IMR-90 (cell line): ENCODE measurements at regions not wholly inside any gene's neighbourhood (a gene's known extent, or its start where the extent isn't known, plus 50 kb on each side); places are given as distances from the start of the nearest gene placed in this dataset.

Experiments used
- ATAC-seq: fragments of 200-7000 bp; cut with Tn5 transposase; 2 replicates; pipeline ENCODE4 v1.9.1; 2020; ENCODE audit warnings: low read depth, mild to moderate bottlenecking, moderate library complexity
- BruUV-seq: library from RNA; stranded (reverse); fragments of 400-500 nt; replicated peaks from 2 replicates; lab custom pipeline; 2021; lab: Mats Ljungman, UMichigan
- CTCF ChIA-PET: fragments of 300-600 bp; formaldehyde crosslinking; extraction: SDS; loops from one replicate; lab custom pipeline; 2021; ENCODE audit warnings: antibody characterized with exemption; lab: Yijun Ruan, JAX
- POLR2A ChIA-PET: fragments of 300-600 bp; sonication (Branson Sonifier 250); formaldehyde crosslinking; loops from one replicate; lab custom pipeline; 2022; ENCODE audit warnings: antibody characterized with exemption; ENCODE audit not compliant: unreplicated experiment; lab: Charles Lee
- DNase-seq: peaks from one replicate; pipeline ENCODE4 v3.0.0; 2013
- H2AFZ ChIP-seq: replicated peaks from 2 replicates; pipeline ENCODE3; 2013; ENCODE audit warnings: low read length, mild to moderate bottlenecking; ENCODE audit not compliant: poor library complexity
- H2AK5ac ChIP-seq: 2 replicates; pipeline ENCODE4 v1.6.1; 2013; ENCODE audit warnings: low read depth, low read length, inconsistent platforms
- H2AK9ac ChIP-seq: replicated peaks from 2 replicates; pipeline ENCODE3; 2013; ENCODE audit warnings: mild to moderate bottlenecking, low read depth, low read length, moderate library complexity; ENCODE audit not compliant: poor library complexity
- H2BK120ac ChIP-seq: 2 replicates; pipeline ENCODE4 v1.6.1; 2013; ENCODE audit warnings: low read depth, low read length, inconsistent platforms
- H2BK15ac ChIP-seq: 3 replicates; pipeline ENCODE4 v1.6.1; 2013; ENCODE audit warnings: low read depth, low read length, inconsistent platforms
- H2BK20ac ChIP-seq: 2 replicates; pipeline ENCODE4 v1.6.1; 2013; ENCODE audit warnings: low read depth, mild to moderate bottlenecking, inconsistent platforms, low read length, moderate library complexity
- H2BK5ac ChIP-seq: 2 replicates; pipeline ENCODE4 v1.6.1; 2013; ENCODE audit warnings: mild to moderate bottlenecking, low read depth, low read length, inconsistent platforms; ENCODE audit not compliant: poor library complexity, severe bottlenecking
- H3K14ac ChIP-seq: replicated peaks from 2 replicates; pipeline ENCODE4 v1.6.1; 2013; ENCODE audit warnings: low read depth, low read length, inconsistent platforms
- H3K18ac ChIP-seq: 2 replicates; pipeline ENCODE4 v1.6.1; 2013; ENCODE audit warnings: low read depth, low read length, control low read depth
- H3K23ac ChIP-seq: 2 replicates; pipeline ENCODE4 v1.6.1; 2013; ENCODE audit warnings: low read depth, low read length, inconsistent platforms
- H3K27ac ChIP-seq: 2 replicates; pipeline ENCODE4 v1.5.1; 2013; ENCODE audit warnings: mild to moderate bottlenecking, control low read depth, low read length; ENCODE audit not compliant: insufficient read depth
- H3K27me3 ChIP-seq: 2 replicates; pipeline ENCODE4 v1.6.1; 2013; ENCODE audit warnings: low read length; ENCODE audit not compliant: control insufficient read depth, insufficient read depth
- H3K36me3 ChIP-seq: 2 replicates; pipeline ENCODE4 v1.6.1; 2013; ENCODE audit warnings: low read length, mixed read lengths; ENCODE audit not compliant: control insufficient read depth, insufficient read depth
- H3K4ac ChIP-seq: 2 replicates; pipeline ENCODE4 v1.6.1; 2013; ENCODE audit warnings: low read depth, low read length, inconsistent platforms
- H3K4me1 ChIP-seq: 2 replicates; pipeline ENCODE4 v1.6.1; 2013; ENCODE audit warnings: low read length, mixed read lengths; ENCODE audit not compliant: control insufficient read depth, insufficient read depth
- H3K4me2 ChIP-seq: 2 replicates; pipeline ENCODE4 v1.6.1; 2013; ENCODE audit warnings: low read depth, mild to moderate bottlenecking, control low read depth, low read length, moderate library complexity
- H3K4me3 ChIP-seq: 2 replicates; pipeline ENCODE4 v1.5.1; 2013; ENCODE audit warnings: low read depth, mild to moderate bottlenecking, control low read depth, low read length, moderate library complexity; ENCODE audit not compliant: insufficient read depth
- H3K56ac ChIP-seq: 2 replicates; pipeline ENCODE4 v1.6.1; 2013; ENCODE audit warnings: low read length, inconsistent platforms; ENCODE audit not compliant: insufficient read depth; ENCODE audit errors: extremely low read depth
- H3K79me1 ChIP-seq, 2 experiments: 2 replicates each; pipeline ENCODE4 v1.6.1; 2013; ENCODE audit warnings: low read length in 2 of 2, inconsistent platforms in 1 of 2, low read depth in 1 of 2
- H3K9ac ChIP-seq: 2 replicates; pipeline ENCODE4 v1.6.1; 2013; ENCODE audit warnings: low read depth, low read length, control low read depth
- H3K9me1 ChIP-seq: 2 replicates; pipeline ENCODE4 v1.6.1; 2013; ENCODE audit warnings: low read length, inconsistent platforms; ENCODE audit not compliant: insufficient read depth
- H3K9me3 ChIP-seq: 2 replicates; pipeline ENCODE4 v1.6.1; 2013; ENCODE audit warnings: low read length; ENCODE audit not compliant: control insufficient read depth, insufficient read depth
- H4K20me1 ChIP-seq: 2 replicates; pipeline ENCODE4 v1.6.1; 2013; ENCODE audit warnings: low read length, inconsistent platforms; ENCODE audit not compliant: insufficient read depth
- H4K5ac ChIP-seq: 2 replicates; pipeline ENCODE4 v1.6.1; 2013; ENCODE audit warnings: mild to moderate bottlenecking, low read depth, low read length, control low read depth
- H4K8ac ChIP-seq, 2 experiments: 2 replicates each; pipeline ENCODE4 v1.6.1; 2013; ENCODE audit warnings: low read depth in 2 of 2, low read length in 2 of 2, control low read depth in 1 of 2, inconsistent platforms in 1 of 2
- H4K91ac ChIP-seq: 2 replicates; pipeline ENCODE4 v1.6.1; 2013; ENCODE audit warnings: low read depth, low read length, inconsistent platforms; ENCODE audit not compliant: insufficient read depth
- CEBPB ChIP-seq: IDR thresholded peaks from 2 replicates; pipeline ENCODE4 v1.6.1; 2012; ENCODE audit warnings: low read depth, low read length, improper control_type of control experiment
- NFE2L2 ChIP-seq: fragments of 150-350 bp; IDR thresholded peaks from 2 replicates; pipeline ENCODE4 v1.6.1; 2016; ENCODE audit warnings: low read depth, mild to moderate bottlenecking, low read length
- RAD21 ChIP-seq: IDR thresholded peaks from 2 replicates; pipeline ENCODE4 v1.6.1; 2012; ENCODE audit warnings: low read length, improper control_type of control experiment
- RCOR1 ChIP-seq: IDR thresholded peaks from 2 replicates; pipeline ENCODE4 v1.6.1; 2012; ENCODE audit warnings: mild to moderate bottlenecking, low read length, improper control_type of control experiment; ENCODE audit not compliant: insufficient replicate concordance
- WGBS, 2 experiments: methylation state at CpG; one replicate each; pipeline versions ENCODE4 v1.1.5 to v1.1.7; 2013; ENCODE audit warnings: missing lambda C conversion rate in 2 of 2; ENCODE audit not compliant: insufficient read length in 1 of 2; ENCODE audit errors: extremely low coverage in 2 of 2; 5-methylcytosine and 5-hydroxymethylcytosine counted together
- dilution Hi-C: fragments of 300-500 bp; cut with HindIII; formaldehyde crosslinking; loops from one replicate; pipeline ENCODE4 v1.14.3; 2018; ENCODE audit warnings: low sequenced_read_pairs; ENCODE audit not compliant: unreplicated experiment
- in situ Hi-C: fragments of 300-500 bp; cut with MboI; formaldehyde crosslinking; loops from 3 replicates; pipeline ENCODE4 v1.14.3; 2019; ENCODE audit warnings: low sequenced_read_pairs, inconsistent platforms, mixed read lengths
- intact Hi-C: fragments of 100-400 bp; cut with micrococcal nuclease; formaldehyde crosslinking; loops from 2 replicates; pipeline ENCODE4 v1.10.0; 2022
- TF ChIP-seq, protein P1 (sequence below): fragments of 150-350 bp; IDR thresholded peaks from 2 replicates; pipeline ENCODE4 v1.6.1; 2016; ENCODE audit warnings: low read depth, mild to moderate bottlenecking, low read length, moderate library complexity, borderline replicate concordance

DNA sequence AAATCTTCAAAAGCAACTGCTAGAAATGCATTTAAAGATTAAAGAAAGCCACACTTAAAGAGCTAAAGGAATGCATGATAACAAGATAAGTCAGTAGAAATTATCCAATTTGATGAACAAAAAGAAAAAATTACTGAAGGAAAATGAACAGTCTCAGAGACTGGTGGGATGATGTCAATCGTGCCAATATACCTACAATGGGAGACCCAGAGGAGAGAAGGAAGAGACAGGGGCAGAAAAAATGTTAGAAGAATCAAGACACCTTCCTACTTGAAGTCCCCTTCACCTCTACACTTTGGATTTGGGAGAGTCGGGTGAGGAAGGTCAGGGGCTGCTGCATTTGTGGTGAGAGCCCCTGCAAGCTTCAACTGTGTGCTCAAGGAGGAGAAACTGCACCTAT lies 216.3 kb downstream of the BUD13 start:
- Histone ChIP-seq H4K20me1 (no peaks in the 10 kb centered on the region), H3K18ac (no peak overlapping the region), H3K9me3 (no peaks in the 10 kb centered on the region), H2BK5ac (no peak overlapping the region), H3K9ac (no peak overlapping the region), H3K4me1 (no peaks in the 10 kb centered on the region), H3K56ac (no peak overlapping the region), H3K4ac (no peak overlapping the region), H4K8ac (no peak overlapping the region), H3K23ac (no peak overlapping the region), H2AFZ (no peak overlapping the region), H2AK5ac (no peak overlapping the region), H3K9me1 (0 out of 2 replicates have a peak, but pooled peaks cover 3% of the 10 kb centered on the region), H2BK20ac (no peak overlapping the region), H3K27ac (no peak overlapping the region), H4K5ac (no peak overlapping the region), H4K91ac (no peak overlapping the region), H3K14ac (no peak overlapping the region), H3K27me3 (peaks cover 2% of the 10 kb centered on the region; the same call in 1 of the 2 replicates), H2BK15ac (no peak overlapping the region), H2AK9ac (no peak overlapping the region), H3K79me1 (no peaks in the 10 kb centered on the region), H3K36me3 (no peaks in the 10 kb centered on the region), H3K4me2 (no peak overlapping the region), H3K4me3 (no peak overlapping the region), H2BK120ac (no peak overlapping the region)
- ATAC-seq (no peak), DNase-seq (no peak)
- WGBS, 2 experiments: no CpG with 5 or more reads among the region's 2 CpGs
- BruUV-seq: no TSS peak
- intact Hi-C loops: no loop called here
- ChIA-PET POLR2A (no interaction called here), CTCF (no interaction called here)
- TF ChIP-seq RCOR1: no peak
- TF ChIP-seq RAD21: no peak
- TF ChIP-seq NFE2L2: no peak
- TF ChIP-seq, protein P1, sequence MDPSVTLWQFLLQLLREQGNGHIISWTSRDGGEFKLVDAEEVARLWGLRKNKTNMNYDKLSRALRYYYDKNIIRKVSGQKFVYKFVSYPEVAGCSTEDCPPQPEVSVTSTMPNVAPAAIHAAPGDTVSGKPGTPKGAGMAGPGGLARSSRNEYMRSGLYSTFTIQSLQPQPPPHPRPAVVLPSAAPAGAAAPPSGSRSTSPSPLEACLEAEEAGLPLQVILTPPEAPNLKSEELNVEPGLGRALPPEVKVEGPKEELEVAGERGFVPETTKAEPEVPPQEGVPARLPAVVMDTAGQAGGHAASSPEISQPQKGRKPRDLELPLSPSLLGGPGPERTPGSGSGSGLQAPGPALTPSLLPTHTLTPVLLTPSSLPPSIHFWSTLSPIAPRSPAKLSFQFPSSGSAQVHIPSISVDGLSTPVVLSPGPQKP: no peak
- TF ChIP-seq CEBPB: no peak
- dilution Hi-C loops: no loop called here
- in situ Hi-C loops: no loop called here
